Adipocyte (in vitro differentiated cells): ENCODE measurements at regions not wholly inside any gene's neighbourhood (a gene's known extent, or its start where the extent isn't known, plus 50 kb on each side); places are given as distances from the start of the nearest gene placed in this dataset.

ENCODE experiments used
- DNase-seq: peaks from one replicate; pipeline ENCODE4 v3.0.0-alpha.2; 2015; ENCODE audit warnings: low read depth
- H3K27me3 ChIP-seq: replicated peaks from 2 replicates; pipeline ENCODE4 v1.7.0; 2013; ENCODE audit warnings: mild to moderate bottlenecking, low read length, moderate library complexity; ENCODE audit not compliant: control insufficient read depth, insufficient read depth
- H3K36me3 ChIP-seq: 2 replicates; pipeline ENCODE4 v1.7.0; 2013; ENCODE audit warnings: low read length, mild to moderate bottlenecking, moderate library complexity; ENCODE audit not compliant: control insufficient read depth, insufficient read depth, severe bottlenecking
- H3K4me1 ChIP-seq: 2 replicates; pipeline ENCODE4 v1.7.0; 2013; ENCODE audit warnings: mild to moderate bottlenecking, low read length, moderate library complexity; ENCODE audit not compliant: control insufficient read depth, insufficient read depth
- H3K4me3 ChIP-seq: 2 replicates; pipeline ENCODE4 v1.7.0; 2013; ENCODE audit warnings: mild to moderate bottlenecking, low read length, moderate library complexity
- H3K9ac ChIP-seq: 2 replicates; pipeline ENCODE4 v1.7.0; 2013; ENCODE audit warnings: mild to moderate bottlenecking, low read length, moderate library complexity
- H3K9me3 ChIP-seq: 2 replicates; pipeline ENCODE4 v1.7.0; 2013; ENCODE audit warnings: mild to moderate bottlenecking, low read length, moderate library complexity; ENCODE audit not compliant: control insufficient read depth

DNA sequence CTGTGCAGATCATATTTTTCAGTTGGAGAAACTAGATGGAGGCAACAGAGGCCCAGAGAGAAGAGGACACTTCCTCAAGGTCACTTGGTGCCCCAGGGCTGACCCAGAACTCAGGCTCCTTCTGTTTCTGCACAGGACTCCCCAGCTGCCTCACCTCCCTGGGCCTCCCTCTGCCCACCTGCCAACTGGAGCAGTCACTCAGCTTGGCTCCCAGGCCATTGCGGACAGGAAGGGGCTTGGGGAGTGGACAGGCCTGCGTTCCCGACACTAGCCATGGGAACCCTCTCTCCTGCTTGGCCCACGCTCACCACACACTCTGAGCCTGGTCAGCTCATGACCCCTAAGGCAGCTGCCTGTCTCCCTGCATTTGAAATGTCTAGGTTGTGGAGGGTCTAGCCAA is 78.1 kb upstream of the BRD7 start:
- H3K9ac ChIP-seq, result no peak overlapping the region
- DNase-seq, result no peak
- no peaks in the 10 kb centered on the region for H3K4me1 ChIP-seq
- H3K36me3 ChIP-seq, result no peaks in the 10 kb centered on the region
- H3K27me3 ChIP-seq, result peaks cover 32% of the 10 kb centered on the region
- no peak overlapping the region for H3K4me3 ChIP-seq
- H3K9me3 ChIP-seq, result peaks cover 7% of the 10 kb centered on the region

- no peak for DNase-seq
- no peak overlapping the region for H3K4me3 ChIP-seq
- H3K4me1 ChIP-seq, result no peaks in the 10 kb centered on the region
Measured at GRCh38 chr16:50445621-50446555, 77.1 kb upstream of the BRD7 start.

GRCh38 chr16:50444526-50444925 is 75.7 kb upstream of the BRD7 start:
- Histone ChIP-seq H3K9me3 (peaks cover 20% of the 10 kb centered on the region), H3K9ac (no peak overlapping the region), H3K4me1 (no peaks in the 10 kb centered on the region), H3K36me3 (no peaks in the 10 kb centered on the region), H3K4me3 (no peak overlapping the region), H3K27me3 (peaks cover 21% of the 10 kb centered on the region)
- DNase-seq, result no peak

More at GRCh38 chr16:50445621-50446555, 77.1 kb upstream of the BRD7 start:
- H3K27me3 ChIP-seq, result peaks cover 25% of the 10 kb centered on the region
- no peak overlapping the region for H3K9ac ChIP-seq
- no peaks in the 10 kb centered on the region for H3K36me3 ChIP-seq
- peaks cover 11% of the 10 kb centered on the region for H3K9me3 ChIP-seq

DNA sequence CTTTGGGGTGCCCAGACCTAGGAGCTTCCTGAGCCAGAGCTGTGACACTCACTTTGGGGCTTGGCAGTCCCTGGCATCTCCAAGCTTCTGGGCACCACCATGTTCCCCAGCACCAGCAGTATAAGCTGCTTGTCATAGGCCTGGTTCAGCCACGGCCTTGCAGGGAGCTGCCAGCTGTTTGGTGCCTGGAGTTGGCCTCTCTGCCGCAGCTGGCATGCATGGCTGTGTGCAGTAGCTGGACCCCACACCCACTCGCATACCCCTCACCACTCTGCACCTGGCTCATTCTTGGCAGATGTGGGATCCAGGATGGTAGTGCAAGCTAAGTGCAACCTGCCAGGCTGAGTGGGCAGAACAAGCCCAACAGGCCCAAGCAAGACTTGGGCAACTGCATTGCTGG is 73.4 kb upstream of the BRD7 start:
- H3K9me3 ChIP-seq, result peaks cover 27% of the 10 kb centered on the region
- DNase-seq, result no peak
- no peak overlapping the region for H3K9ac ChIP-seq
- H3K27me3 ChIP-seq, result peaks cover 9% of the 10 kb centered on the region
- H3K4me1 ChIP-seq, result no peaks in the 10 kb centered on the region
- H3K36me3 ChIP-seq, result no peaks in the 10 kb centered on the region
- H3K4me3 ChIP-seq, result no peak overlapping the region

DNA sequence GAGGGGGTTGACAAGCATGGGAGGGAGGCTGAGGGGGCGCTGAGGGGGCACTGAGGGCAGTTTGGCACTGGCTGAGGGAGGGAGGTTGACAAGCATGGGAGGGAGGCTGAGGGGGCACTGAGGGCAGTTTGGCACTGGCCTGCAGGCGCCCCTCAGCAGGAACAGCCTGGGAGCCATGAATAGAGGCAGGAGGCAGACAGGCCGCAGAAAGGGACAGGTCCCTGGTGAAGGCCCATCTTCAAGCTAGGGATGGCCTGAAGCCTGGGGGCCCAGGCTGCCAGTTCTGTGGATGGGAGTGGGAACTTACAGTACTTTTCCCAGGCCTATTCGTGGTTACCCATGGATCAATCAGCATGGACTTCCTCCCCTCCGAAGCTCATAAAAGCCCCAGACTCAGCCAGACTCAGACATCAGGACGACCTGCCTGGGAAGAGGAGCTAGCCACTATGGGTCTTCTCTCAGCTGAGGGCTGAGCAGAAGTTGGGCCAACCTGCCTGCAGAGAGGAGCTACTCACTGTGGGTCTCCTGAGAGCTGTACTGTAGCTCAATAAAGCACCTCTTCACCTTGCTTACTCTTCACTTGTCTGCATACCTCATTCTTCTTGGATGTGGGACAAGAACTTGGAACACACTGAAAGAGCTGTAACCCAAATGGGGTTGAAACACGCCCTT is 72.8 kb upstream of the BRD7 start:
- Histone ChIP-seq H3K4me1 (no peaks in the 10 kb centered on the region), H3K4me3 (no peak overlapping the region), H3K9ac (no peak overlapping the region), H3K27me3 (peaks cover 5% of the 10 kb centered on the region), H3K36me3 (no peaks in the 10 kb centered on the region), H3K9me3 (peaks cover 27% of the 10 kb centered on the region)
- DNase-seq, result no peak

- peaks cover 5% of the 10 kb centered on the region for H3K27me3 ChIP-seq
- H3K4me1 ChIP-seq, result no peaks in the 10 kb centered on the region
- H3K4me3 ChIP-seq, result no peak overlapping the region
- H3K9ac ChIP-seq, result no peak overlapping the region
- no peaks in the 10 kb centered on the region for H3K36me3 ChIP-seq
- H3K9me3 ChIP-seq, result peaks cover 27% of the 10 kb centered on the region
- DNase-seq, result no peak
Measured at GRCh38 chr16:50440991-50441390, 72.2 kb upstream of the BRD7 start.

DNA sequence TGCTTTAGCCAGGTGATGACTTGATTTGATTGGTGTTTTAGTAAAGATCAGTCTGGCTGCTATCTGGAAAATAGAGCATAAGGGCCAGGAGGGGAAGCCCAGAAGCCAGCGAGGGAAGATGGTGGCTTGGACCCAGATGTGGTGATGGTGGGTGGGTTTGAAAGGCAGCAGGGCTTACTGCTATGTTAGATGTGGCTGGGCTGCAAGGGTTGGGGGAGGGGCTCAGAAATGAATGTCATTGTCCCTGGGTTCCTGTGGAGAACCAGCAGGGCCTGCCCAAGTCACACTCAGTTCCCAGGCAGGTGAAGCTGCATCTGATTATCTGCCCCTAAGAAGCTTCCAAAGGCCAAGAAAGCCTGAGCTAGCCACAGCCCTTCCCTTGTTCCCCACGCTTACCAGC is 71.7 kb upstream of the BRD7 start:
- Histone ChIP-seq H3K4me3 (no peak overlapping the region), H3K27me3 (peaks cover 4% of the 10 kb centered on the region), H3K9me3 (peaks cover 27% of the 10 kb centered on the region), H3K9ac (no peak overlapping the region), H3K4me1 (no peaks in the 10 kb centered on the region), H3K36me3 (no peaks in the 10 kb centered on the region)
- no peak for DNase-seq

DNA sequence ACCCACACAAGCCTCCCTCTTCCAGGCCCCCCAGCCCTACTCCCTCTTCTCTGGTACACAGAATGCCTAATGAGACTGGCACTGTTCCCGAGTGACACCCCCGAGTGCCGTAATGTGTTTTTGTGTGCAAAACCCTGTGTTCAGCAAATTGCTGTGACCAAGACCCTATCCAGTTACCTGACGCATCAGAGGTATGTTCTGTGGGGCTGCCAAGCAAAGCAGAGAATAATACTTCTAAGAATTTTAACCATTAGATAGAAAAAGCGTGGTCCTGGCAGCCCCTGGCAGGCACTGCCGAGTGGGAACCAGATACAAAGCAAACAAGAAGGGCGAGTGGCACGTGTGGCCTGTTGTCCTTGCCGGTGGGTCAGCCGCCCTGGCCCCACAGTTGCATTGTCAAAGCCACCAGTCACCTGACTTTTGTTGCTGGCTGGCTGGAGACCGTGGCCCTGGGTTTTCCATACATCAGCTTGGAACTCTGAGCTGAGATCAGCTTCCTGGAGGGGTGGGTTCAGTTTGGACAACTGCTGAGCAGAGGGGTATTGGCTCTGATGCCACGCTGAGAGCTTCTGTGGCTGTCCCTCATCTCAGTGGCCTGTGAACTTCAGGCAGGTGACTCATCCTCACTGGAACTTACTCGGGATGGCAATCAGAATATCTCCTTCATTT is 69.1 kb upstream of the BRD7 start:
- Histone ChIP-seq H3K9ac (no peak overlapping the region), H3K4me3 (no peak overlapping the region), H3K27me3 (peaks cover 5% of the 10 kb centered on the region), H3K9me3 (peaks cover 21% of the 10 kb centered on the region), H3K4me1 (no peaks in the 10 kb centered on the region), H3K36me3 (no peaks in the 10 kb centered on the region)
- no peak for DNase-seq

- no peak for DNase-seq
- Histone ChIP-seq H3K9me3 (peaks cover 16% of the 10 kb centered on the region), H3K4me3 (no peak overlapping the region), H3K36me3 (no peaks in the 10 kb centered on the region), H3K4me1 (no peaks in the 10 kb centered on the region), H3K9ac (no peak overlapping the region), H3K27me3 (peaks cover 9% of the 10 kb centered on the region)
Measured at GRCh38 chr16:50436271-50436670, 67.5 kb upstream of the BRD7 start.

DNA sequence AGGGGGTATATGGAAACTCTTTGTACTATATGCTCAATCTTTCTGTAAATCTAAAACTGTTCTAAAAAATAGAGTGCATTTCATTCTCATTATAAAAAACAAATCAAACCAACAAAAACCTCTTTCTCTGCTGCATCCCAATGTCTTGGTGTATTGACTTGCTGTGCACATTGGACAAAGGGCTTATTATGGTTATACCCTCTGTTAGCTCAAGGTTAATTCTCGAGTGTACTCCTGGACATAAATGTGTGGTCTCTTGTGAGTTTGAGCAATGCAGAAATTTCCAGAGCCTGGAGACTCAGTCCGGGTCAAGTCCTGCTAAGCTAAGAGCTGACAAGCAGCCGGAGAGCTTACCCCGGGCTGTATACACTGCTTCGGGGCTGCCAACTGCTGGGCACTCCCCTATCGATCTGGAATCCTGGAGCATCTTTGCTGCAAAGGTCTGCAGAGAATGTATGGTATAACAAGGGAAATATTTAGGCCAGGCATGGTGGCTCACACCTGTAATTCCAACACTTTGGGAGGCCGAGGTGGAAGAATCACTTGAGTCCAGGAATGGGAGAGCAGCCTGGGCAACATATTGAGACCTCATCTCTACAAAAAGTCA is 66.2 kb upstream of the BRD7 start:
- Histone ChIP-seq H3K27me3 (peaks cover 12% of the 10 kb centered on the region), H3K9ac (no peak overlapping the region), H3K4me3 (no peak overlapping the region), H3K9me3 (peaks cover 12% of the 10 kb centered on the region), H3K36me3 (no peaks in the 10 kb centered on the region), H3K4me1 (no peaks in the 10 kb centered on the region)
- no peak for DNase-seq

DNA sequence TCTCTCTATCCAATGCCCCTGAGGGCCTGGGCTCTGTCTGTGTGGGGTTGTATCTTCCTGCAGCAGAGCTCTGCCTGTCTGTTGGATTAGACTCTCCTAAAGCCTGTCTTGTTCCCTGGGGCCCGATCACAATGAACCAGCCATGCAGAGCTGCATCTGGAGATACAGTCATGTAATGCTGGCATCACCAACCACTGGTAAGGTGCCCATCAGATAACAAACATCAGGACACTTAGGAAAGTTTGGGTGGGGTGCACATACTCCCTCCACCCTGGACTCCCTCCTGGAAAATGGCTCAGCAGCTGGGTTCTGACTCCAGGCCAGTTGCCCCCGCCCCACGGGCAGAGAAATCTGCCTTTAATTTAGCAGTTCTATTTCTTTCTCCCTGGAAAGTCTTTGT is 61.3 kb upstream of the BRD7 start:
- H3K9ac ChIP-seq, result no peak overlapping the region
- H3K9me3 ChIP-seq, result no peaks in the 10 kb centered on the region
- H3K36me3 ChIP-seq, result no peaks in the 10 kb centered on the region
- no peak for DNase-seq
- H3K4me3 ChIP-seq, result no peak overlapping the region
- H3K4me1 ChIP-seq, result no peaks in the 10 kb centered on the region
- peaks cover 19% of the 10 kb centered on the region for H3K27me3 ChIP-seq
